Activated naive CD4-positive, alpha-beta T cell treated with Interleukin-2 at 50 U/mL for 16 hours (primary cell): ENCODE measurements at regions not wholly inside any gene's neighbourhood (a gene's known extent, or its start where the extent isn't known, plus 50 kb on each side); places are given as distances from the start of the nearest gene placed in this dataset.

ENCODE experiments used
- DNase-seq: peaks from one replicate; pipeline ENCODE4 v3.0.0-alpha.2; 2020

DNA sequence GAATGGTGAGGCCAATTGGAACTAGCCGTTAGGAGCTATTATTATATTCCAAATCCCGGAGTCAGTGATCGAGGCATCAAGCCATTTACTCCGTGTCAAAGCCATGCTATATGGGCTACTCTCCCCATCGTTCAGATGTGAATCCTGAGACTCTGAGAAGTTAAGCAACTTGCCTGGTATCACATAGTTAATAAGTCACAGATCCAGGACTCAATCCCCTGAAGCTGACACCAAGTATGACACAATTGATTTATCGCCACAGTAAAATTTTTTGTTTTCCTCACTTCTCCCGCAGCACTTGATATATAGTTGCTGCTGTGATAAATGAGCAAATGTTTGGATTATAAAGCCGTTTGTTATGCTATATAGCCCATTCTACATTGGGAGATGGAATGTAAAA is 50.8 kb upstream of the TSHZ2 start:
- DNase-seq: no peak

DNA sequence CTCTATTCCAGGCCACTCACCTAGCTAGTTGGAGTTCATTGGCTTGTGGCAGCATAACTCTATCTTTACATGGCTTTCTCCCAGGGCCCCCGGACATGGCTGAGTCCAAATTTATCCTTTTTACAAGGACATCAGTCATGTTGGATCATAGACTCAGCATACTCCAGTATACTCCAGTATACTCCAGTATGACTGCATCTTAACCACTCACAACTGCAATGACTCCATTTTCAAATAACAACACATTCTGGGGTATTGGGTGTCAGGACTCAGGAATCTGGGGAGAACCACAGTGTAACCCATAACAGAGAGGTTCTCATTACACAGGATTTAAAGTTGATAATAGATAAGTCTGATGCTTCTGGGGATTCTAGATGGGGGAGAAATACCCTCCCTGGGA is 53.8 kb upstream of the TSHZ2 start:
- no peak for DNase-seq

DNA sequence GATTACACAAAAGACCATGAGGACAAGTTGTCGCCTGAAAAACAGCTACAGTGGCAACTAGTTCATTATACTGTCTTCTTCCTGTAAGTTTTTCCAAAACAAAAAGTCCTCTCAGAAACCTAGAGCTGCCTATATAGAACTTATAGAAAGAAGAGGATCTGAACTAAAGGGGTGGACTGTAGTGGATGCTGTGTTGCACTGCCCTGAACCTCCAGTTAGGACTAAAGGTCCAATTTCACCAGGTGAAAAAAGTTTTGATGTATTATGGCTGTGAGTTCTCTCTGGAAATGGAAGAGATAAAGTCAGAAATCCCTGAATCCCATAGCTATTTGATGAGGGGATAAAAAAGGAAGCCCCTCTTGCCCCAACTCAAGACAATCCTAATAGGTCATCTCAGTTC is 56.6 kb upstream of the TSHZ2 start:
- DNase-seq: no peak

DNA sequence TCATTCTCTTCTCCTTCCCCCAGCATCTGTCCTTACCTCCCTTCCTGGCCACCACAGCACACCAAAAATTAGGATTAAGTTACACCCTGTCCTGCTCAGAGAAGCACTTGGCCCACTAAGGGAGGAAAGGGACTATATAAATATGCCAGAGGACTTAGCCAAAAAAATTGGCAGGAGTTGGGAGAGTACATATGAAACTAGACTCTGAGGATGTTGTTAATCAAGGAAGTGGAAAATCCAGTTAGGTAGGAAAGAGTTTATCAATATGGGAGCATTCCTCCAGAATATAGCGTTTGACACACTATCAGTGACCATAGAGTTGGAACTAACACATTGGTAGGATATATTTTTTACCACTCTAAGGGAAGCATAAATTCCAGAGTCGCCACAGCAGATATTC is 57.3 kb upstream of the TSHZ2 start:
- DNase-seq: no peak

DNA sequence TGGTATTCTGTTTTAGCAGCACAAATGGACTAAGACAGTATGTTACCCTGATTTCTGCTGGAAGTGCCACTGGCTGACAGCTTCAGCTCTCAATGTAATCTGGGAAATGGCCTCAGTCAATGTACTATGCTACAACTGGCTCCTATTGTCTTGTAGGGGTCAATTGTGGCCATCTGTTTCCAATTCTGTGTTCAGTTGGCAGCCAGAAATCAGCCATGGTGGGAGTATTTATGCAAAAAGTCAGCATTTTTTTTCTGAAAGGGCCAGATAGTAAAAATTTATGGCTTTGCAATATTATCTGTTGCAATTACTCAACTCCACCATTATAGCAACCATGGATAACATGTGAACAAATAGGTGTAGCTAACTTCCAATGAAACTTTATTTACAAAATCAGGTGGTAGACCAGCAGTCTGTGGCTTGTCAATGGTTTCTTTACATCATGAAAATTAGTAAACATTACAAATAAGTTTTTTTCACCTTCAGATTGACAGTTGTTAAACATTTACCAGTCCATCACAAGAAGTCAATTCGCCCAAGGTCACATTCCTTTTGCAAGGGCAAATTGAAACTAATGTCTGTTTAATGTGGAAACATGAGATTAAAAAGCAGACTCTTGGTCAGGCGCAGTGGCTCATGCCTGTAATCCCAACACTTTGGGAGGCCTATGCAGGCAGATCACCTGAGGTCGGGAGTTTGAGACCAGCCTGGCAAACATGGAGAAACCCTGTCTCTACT is 58.3 kb upstream of the TSHZ2 start:
- DNase-seq: no peak

DNA sequence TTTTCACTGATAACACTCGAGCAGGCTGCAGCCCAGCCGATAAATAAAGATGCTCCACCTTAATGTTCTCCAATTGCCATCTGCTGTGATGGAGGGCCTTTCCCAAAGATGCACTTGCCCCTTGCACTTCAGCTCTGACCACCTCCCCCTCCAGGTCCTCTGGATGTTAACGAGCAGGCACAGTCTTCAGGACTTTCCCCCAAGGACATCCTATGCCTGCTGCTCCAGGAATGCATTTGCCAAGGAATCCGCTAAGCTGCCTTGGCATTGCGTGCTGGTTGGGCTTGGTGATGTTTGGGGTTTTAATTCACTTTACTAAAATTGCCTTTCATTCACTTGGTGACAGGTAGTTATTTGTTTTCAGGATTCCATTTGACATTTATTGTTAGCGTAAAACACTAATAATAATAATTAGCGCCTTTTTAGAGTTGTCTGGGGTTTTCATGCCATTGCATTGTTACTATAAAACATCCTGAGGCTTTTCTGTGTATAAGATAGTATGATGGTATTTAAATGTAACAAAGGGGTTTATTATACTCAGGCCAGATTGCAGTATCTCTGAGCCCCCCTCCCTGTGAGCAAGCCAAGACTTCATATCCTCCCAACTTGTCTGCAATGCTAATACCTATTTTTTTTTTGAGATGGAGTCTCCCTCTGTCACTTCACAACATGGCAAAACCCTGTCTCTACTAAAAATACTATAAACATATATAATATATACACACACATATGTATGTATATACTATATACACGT is 66.7 kb upstream of the TSHZ2 start:
- no peak for DNase-seq

DNA sequence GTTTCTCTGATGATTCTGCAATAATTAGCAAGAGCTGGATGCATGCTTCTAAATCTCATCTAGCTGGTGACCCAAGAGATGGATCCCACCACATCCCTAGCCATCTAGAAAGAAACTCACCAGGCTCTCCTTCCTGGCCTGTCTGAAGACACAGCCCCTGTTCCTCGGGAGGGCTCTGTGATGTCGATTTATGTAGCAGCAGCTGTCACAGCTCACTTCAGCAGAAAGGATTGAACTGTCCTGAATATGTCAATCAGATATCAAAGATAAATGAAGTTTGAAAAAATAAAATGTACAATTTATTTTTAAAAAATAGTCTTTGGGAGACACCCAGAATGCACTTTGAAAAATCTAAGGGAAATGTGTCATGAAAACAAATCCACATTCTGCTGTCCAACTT is 67.3 kb upstream of the TSHZ2 start:
- DNase-seq: no peak

DNA sequence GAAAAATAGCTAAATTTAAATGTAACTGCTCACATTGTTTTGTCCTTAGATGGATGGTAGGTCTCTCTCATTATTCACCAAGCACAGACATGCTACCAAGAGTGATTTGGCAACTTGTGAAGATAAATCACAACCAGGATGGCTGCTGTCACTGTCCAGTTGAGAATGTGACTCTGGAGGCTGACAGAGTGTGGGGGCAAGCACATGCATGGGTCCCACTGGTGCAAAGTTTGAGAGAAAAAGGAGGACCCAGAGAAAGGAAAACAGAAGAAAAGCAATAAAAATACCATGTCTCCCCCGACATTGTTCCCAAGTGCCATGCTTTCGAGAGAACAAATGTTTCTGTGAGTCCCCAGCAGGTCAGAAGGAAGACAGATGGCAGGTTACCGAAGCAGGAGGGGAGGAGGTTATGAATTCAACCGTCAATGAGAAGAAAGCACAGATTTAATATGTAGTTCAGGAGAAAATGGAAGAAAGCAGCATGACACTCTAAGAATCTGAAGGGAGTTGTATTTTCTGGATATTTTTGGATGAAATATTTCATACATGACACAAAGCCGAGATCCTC is 73.0 kb upstream of the TSHZ2 start:
- no peak for DNase-seq

DNA sequence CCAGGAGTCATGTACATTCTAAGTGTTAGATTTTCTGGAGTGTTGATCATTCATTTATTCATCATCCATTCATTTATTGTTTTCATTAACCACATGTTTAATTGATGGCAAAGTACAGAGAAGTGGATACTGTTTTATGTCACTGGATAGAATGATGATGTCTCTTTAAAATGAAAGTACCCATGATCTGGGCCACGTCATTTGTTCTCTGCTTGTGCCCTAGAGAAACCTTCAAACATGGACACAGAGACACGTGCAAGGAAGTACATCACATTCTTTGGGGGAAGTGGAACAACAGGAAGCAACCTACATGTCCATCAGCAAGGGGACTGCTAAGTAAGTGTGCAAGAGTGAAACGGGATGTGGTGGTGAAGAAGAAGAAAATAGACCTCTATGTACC is 75.8 kb upstream of the TSHZ2 start:
- DNase-seq: no peak

DNA sequence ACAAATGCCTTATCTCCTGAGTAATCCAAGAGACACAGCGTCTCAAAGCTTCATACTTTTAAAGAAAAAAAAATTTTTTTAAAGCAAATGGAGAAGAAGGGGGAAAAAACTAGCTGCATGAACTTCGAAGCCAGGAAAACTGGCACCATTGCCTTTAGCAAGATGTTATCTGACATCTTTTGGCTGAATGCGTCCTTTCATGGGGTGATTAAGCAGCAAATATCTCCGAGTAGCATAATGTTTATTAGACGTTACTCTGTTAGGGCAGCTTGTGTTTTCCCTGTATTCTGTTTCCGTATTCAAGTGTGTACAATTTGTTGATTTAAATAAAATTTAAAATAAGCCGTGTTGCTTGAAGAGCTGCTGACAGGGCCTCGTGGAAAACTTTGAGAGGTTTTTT is 76.5 kb upstream of the TSHZ2 start:
- no peak for DNase-seq

DNA sequence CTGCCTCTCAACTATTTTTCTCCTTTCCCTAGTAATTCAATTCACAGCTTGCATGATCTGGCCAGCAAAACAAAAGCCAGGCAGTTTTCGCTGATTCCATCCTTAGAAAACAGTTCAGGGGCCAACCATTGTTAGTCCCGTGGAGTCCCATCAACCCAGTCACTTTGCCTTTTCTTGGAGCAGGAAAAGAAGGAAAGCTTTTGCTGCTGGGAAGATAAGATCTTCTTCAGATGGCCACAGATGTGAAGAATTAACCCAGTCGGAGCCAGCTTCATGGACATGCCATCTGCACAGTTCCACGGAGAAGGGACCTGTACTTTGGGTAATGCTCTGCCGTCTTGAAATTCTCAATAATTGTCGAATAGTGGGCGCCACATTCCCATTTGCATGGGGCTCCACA is 76.9 kb upstream of the TSHZ2 start:
- DNase-seq: no peak

DNA sequence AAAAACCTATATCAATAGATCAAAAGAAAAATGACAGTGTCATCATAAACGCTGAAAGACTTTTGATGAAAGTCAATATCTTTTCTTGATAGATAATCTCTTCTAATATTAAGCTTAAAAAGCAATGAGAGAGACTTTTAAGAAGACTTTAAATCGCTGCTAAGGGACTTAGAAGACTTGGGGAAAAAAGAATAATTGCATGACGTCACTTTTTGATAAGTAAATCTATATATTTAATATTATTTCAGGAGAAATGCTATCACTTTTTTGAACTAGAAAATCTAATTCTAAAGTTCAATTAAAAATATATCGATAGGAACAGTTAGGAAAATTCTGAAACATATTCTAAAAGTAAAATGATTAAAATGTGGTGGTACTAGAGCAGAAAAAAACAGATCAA is 78.7 kb upstream of the TSHZ2 start:
- no peak for DNase-seq

DNA sequence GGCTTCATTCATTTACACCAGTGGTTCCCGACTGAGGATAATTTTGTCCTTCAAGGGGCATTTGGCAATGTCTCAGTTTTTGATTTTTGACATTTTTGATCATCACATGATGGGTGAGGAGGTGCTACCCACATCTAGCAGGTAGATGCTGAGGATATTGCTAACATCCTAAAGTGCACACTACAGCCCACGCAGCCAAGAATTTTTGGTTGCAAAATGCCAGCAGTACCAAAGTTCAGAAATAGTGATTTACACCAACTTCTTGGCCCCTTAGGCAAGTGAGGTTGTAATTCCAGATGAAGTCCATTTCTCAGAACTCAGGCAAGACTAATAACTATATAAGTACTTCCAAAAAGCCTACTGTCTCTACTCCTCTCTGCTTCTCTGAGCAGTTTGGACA is 80.1 kb upstream of the TSHZ2 start:
- DNase-seq: no peak

DNA sequence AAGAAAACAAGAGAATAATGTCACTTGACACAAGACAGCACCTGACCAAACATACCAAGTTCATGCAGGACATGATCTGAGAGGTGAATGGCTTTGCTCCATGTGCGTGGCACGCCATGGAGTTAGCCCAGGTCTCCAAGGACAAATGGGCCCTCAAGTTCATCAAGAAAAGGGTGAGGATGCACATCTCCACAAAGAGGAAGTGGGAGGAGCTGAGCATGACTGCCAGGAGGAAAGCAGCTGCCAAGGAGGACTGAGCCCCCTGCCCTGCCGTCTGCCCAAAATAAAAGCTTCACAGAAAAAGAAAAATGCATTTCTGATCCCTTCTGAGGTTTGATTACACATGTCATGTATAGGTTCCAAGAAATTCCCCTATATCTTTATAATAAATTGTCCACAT is 82.0 kb upstream of the TSHZ2 start:
- DNase-seq: no peak

DNA sequence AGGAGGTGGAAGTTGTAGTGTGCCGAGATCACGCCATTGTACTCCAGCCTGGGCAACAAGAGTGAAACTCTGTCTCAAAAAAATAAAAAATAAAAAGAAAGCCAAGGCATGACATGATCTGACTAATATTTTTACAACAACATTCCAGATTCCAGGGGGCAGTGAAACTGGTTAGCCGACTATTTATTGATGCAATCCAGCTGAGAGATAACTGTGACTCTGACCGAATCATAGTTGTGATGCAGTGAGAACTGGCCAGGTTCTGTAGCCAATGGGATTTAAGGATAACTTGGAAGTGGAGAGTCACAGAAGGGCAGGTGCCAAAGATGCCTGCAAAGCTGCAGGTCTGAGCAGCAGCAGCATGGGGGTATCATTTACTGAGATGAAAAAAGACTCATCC is 82.9 kb upstream of the TSHZ2 start:
- no peak for DNase-seq

DNA sequence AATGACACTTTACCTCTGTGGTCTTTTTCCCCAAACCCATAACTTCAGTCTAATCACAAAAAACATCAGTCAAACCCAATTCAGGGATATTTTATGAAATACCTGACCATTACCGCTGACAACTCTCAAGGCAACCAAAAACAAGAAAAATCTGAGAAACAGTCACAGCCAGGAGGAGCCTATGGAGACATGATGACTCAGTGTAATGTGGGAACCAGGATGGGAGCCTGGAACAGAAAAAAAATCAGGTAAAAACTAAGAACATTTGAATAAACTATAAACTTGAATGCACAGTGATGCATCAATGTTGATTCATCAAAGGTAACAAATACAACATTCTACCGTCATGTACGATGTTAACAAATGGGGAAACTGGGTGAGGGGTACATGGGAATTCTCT is 84.1 kb upstream of the TSHZ2 start:
- no peak for DNase-seq

DNA sequence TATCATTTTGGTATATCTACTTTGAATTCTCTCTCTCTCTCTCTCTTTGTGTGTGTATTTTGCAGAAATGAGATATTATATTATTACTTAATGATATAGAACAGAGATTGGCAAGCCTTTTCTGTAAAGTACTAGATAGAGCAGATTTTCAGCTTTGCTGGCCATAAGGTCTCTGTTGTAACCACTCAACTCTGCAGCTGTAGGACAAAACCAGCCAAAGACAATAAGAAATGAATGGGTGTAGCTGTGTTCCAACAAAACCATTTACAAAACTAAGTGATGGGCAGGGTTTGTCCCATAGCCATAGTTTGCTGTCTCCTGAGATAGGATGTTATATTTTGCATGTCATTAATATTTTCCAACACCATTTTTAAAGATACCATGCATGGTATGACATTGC is 91.2 kb upstream of the TSHZ2 start:
- no peak for DNase-seq

DNA sequence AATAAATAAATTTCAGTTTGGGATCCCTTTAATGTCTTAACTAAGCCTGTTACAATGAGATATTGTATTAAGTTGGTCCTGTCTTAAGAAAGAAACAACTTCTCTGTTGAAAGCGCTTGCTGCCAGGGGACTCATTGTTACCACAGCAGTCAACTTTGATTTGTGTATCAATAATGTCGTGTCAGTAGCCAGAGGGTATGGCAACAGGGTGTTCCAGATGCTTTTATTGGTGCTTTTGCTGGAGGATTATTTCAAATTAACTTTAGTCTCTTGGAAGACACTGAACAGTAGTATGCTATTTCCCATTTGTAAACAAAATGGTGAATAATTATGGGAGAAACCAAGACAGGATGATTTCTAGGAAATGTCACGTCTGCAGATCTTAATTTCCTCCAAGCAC is 91.9 kb upstream of the TSHZ2 start:
- no peak for DNase-seq

DNA sequence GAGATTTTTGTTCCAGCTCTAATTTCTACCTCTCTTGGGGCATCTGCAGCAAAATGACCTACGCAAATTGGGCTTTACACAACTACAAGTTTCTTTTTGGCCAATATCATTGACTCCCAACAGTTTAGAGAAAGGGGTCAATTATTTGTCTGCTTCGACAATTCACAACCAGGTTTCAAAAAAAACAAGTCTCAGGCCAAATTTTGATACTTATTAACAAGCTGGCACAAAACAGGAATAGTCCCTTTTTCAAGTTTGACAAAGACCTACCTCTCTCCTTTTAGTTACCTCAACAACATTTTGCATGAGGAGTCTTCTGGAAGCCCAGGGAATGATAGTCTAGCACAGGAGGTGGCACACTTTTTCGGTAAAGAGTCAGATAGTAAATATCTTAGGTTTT is 97.9 kb upstream of the TSHZ2 start:
- no peak for DNase-seq

DNA sequence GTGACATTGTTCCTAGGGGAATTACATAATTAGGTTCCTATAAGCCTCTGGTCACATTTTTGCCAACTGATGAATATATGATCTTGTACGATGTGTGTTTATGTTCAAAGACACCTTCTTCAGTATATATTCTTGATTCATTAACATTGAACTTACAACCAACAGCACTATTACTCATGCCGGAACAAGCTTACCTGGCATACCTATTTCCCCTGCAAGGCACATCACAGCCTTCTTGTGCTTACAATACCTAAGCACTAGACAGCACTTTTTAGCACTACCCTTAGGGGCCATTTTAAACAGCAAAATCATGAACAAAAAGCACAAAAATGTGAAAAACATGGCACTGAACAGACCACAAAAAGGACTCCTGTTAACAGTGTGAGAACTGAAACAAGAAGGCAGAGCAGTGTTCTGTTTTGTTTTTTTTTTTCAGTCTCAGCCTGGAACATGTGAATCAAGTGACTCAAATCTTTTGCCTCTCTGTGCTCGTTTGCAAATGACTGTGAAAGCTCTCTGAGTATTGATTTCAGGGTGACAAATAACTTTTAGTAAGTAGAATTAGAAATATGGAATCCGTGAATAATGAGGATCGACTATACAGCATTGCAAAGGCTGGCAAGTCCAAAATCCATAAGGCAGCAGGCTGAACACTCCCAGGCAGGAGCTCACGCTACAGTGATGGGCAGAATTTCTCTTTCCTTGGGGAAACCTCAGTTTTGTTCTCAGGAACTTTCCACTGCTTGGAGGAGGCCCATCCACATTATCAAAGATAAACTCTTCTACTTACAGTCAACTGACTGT is 102.3 kb upstream of the TSHZ2 start:
- DNase-seq: no peak

DNA sequence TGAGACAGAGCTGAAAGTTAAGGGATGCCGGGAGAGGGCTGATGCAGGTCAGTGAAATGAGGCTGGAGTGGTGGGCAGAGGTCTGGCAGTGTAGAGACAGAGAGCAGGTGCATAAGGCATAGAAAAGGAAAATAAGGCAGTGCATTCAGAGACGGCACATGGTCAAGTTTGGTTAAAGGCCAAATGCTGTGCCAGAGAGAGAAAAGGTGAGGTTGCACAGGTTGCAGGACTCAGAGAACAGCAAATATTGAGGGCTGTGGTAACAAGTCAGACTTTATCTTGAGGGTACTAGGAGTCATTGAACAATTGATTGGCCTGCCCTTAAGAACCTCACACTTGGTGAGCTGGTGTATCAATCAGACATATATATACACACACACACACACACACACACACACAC is 102.9 kb upstream of the TSHZ2 start:
- no peak for DNase-seq

DNA sequence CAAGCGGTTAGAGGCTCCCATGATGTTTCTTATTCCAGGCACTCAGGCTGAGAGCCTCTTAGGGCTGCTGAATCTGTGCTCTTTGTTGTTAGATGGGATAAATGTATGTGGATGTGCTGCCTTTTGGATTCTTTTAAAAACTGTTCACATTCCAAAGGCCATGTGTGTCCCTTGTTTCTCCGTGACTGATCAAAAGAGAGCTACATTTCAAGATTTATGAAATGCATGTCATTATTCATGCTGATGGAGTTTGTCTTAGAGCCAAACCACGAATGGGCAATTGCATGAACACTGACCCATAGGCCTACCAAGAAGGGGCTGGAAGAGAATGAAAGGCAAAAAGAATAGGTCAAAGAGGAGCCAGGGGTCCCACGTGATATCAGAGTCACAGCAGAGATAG is 104.9 kb upstream of the TSHZ2 start:
- DNase-seq: no peak

DNA sequence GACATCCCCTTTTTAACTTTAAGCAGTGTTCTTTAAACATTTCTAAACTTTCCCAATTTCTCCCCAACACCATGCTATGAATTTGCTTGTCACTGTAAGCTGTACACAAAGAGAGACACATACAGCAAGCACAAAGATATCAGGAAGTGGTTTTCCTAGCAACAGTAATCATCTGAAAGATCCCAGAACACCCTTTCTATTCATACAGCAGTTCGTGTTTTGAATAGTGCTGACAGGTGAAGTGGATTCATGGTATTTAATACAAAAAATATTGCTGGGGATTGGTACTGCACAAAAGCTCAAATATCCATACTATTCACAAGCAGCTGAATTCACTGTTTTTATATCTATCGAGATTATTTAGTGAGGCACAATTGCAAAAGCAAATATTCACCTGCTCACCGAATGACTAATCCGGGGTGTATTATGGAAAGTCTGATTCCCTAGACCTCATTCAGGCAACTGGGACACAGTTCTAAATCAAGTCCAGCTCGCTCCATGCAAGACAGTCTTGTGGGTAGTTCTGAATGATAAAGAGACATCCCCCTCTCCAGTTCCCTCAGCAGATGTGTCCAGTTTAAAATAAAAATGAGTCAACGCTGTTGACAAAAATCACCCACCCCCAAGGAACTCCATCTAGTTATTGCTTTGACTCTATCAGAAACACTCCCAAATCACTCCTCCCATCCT is 107.1 kb upstream of the TSHZ2 start:
- DNase-seq: no peak
